Ishikawa (cell line): ENCODE measurements at regions not wholly inside any gene's neighbourhood (a gene's known extent, or its start where the extent isn't known, plus 50 kb on each side); places are given as distances from the start of the nearest gene placed in this dataset.

Source experiments
- CEBPB ChIP-seq: IDR thresholded peaks from 2 replicates; pipeline ENCODE4 v1.6.1; 2012
- CREB1 ChIP-seq: IDR thresholded peaks from 2 replicates; pipeline ENCODE4 v1.6.1; 2012; ENCODE audit warnings: low read depth
- EGR1 ChIP-seq: IDR thresholded peaks from 2 replicates; pipeline ENCODE4 v1.6.1; 2012
- EP300 ChIP-seq: IDR thresholded peaks from 2 replicates; pipeline ENCODE4 v1.6.1; 2012; ENCODE audit warnings: borderline replicate concordance
- FOXM1 ChIP-seq: IDR thresholded peaks from 2 replicates; pipeline ENCODE4 v1.6.1; 2012; ENCODE audit warnings: low read depth, borderline replicate concordance
- MAX ChIP-seq: IDR thresholded peaks from 2 replicates; pipeline ENCODE4 v1.6.1; 2012
- NFIC ChIP-seq: IDR thresholded peaks from 2 replicates; pipeline ENCODE4 v1.6.1; 2012
- RAD21 ChIP-seq: IDR thresholded peaks from 2 replicates; pipeline ENCODE4 v1.6.1; 2012; ENCODE audit warnings: low read depth
- REST ChIP-seq: IDR thresholded peaks from 2 replicates; pipeline ENCODE4 v1.6.1; 2012; ENCODE audit warnings: low read depth, mild to moderate bottlenecking
- TAF1 ChIP-seq: IDR thresholded peaks from 2 replicates; pipeline ENCODE4 v1.6.1; 2012; ENCODE audit warnings: low read depth, mild to moderate bottlenecking
- TCF12 ChIP-seq: IDR thresholded peaks from 2 replicates; pipeline ENCODE4 v1.6.1; 2012; ENCODE audit warnings: low read depth
- TEAD4 ChIP-seq: IDR thresholded peaks from 2 replicates; pipeline ENCODE4 v1.6.1; 2012
- USF1 ChIP-seq: IDR thresholded peaks from 2 replicates; pipeline ENCODE4 v1.6.1; 2012
- YY1 ChIP-seq: IDR thresholded peaks from 2 replicates; pipeline ENCODE4 v1.6.1; 2012; ENCODE audit warnings: low read depth
- ZBTB7A ChIP-seq: IDR thresholded peaks from 2 replicates; pipeline ENCODE4 v1.6.1; 2012; ENCODE audit warnings: low read depth

GRCh38 chr2:147161746-147162145 is 683.1 kb upstream of the ACVR2A start:
- TF ChIP-seq CEBPB (no peak), NFIC (no peak), MAX (no peak), FOXM1 (no peak), TAF1 (no peak), CREB1 (no peak), ZBTB7A (no peak), EGR1 (no peak), REST (no peak), TCF12 (no peak), RAD21 (no peak), TEAD4 (no peak)

GRCh38 chr2:147156970-147157369 is 687.9 kb upstream of the ACVR2A start:
- no peak for TF ChIP-seq USF1
- no peak for TF ChIP-seq RAD21
- TF ChIP-seq REST: no peak
- TF ChIP-seq FOXM1: no peak

GRCh38 chr2:147150241-147150635 is 694.6 kb upstream of the ACVR2A start:
- TF ChIP-seq CREB1 (no peak), REST (no peak), TAF1 (no peak), USF1 (no peak), YY1 (no peak)

GRCh38 chr2:147149575-147150240 is 695.1 kb upstream of the ACVR2A start:
- no peak for TF ChIP-seq MAX
- no peak for TF ChIP-seq TAF1
- no peak for TF ChIP-seq EP300
- TF ChIP-seq ZBTB7A: no peak

GRCh38 chr2:147147802-147148201 is 697.0 kb upstream of the ACVR2A start:
- TF ChIP-seq USF1 (no peak), REST (no peak), MAX (no peak), CREB1 (no peak), TEAD4 (no peak), NFIC (no peak), TCF12 (no peak), CEBPB (no peak), TAF1 (no peak), YY1 (no peak), RAD21 (no peak), ZBTB7A (no peak), FOXM1 (no peak)
